WERI-Rb-1 (cell line): ENCODE measurements at regions not wholly inside any gene's neighbourhood (a gene's known extent, or its start where the extent isn't known, plus 50 kb on each side); places are given as distances from the start of the nearest gene placed in this dataset.
"Not testable (repeated sequence)": the region's sequence is repeated elsewhere in the genome, so short reads cannot be mapped to it uniquely, and the experiment has no call there.

Experiments
- DNase-seq: peaks from one replicate; pipeline ENCODE4 v3.0.0-alpha.2; 2020
- H3K27ac ChIP-seq: fragments of 250-450 bp; sonication (Bioruptor Pico); 2 replicates; pipeline ENCODE4 v1.5.1; 2020; ENCODE audit warnings: mild to moderate bottlenecking, moderate library complexity
- H3K27me3 ChIP-seq: fragments of 250-450 bp; sonication (Bioruptor Pico); 2 replicates; pipeline ENCODE4 v1.5.1; 2021; ENCODE audit warnings: mild to moderate bottlenecking, low read depth, moderate library complexity; ENCODE audit not compliant: insufficient read depth, severe bottlenecking
- H3K36me3 ChIP-seq: fragments of 250-450 bp; sonication (Bioruptor Pico); 2 replicates; pipeline ENCODE4 v1.5.1; 2020; ENCODE audit warnings: mild to moderate bottlenecking, moderate library complexity
- H3K4me3 ChIP-seq: 2 replicates; pipeline ENCODE4 v1.5.1; 2011; ENCODE audit warnings: low read depth, mild to moderate bottlenecking, control low read depth, low read length
- H3K9me3 ChIP-seq: fragments of 250-450 bp; sonication (Bioruptor Pico); 2 replicates; pipeline ENCODE4 v1.5.1; 2021; ENCODE audit warnings: mild to moderate bottlenecking, moderate library complexity; ENCODE audit not compliant: severe bottlenecking
- CTCF ChIP-seq: IDR thresholded peaks from 2 replicates; pipeline ENCODE4 v1.5.1; 2011; ENCODE audit warnings: low read depth, mild to moderate bottlenecking, control low read depth, inconsistent platforms, low read length

- H3K9me3 ChIP-seq: no peaks in the 10 kb centered on the region
- H3K27me3 ChIP-seq: no peaks in the 10 kb centered on the region
- H3K36me3 ChIP-seq: no peaks in the 10 kb centered on the region
- no peak overlapping the region for H3K4me3 ChIP-seq
- no peak overlapping the region for H3K27ac ChIP-seq
- TF ChIP-seq CTCF: no peak
- no peak for DNase-seq
Measured at GRCh38 chr9:32117291-32117690, 267.2 kb upstream of the ACO1 start.

GRCh38 chr9:32128546-32128945, 255.9 kb upstream of the ACO1 start:
- Histone ChIP-seq H3K36me3 (no peaks in the 10 kb centered on the region), H3K9me3 (no peaks in the 10 kb centered on the region), H3K4me3 (no peak overlapping the region), H3K27me3 (no peaks in the 10 kb centered on the region), H3K27ac (no peak overlapping the region)
- TF ChIP-seq CTCF: no peak
- peak; percentile 71 for DNase-seq

GRCh38 chr9:32130709-32131108, 253.7 kb upstream of the ACO1 start:
- not testable (repeated sequence) for H3K36me3 ChIP-seq, H3K9me3 ChIP-seq, DNase-seq, H3K4me3 ChIP-seq, H3K27me3 ChIP-seq, H3K27ac ChIP-seq

GRCh38 chr9:32136700-32137339, 247.6 kb upstream of the ACO1 start:
- no peak overlapping the region for H3K27ac ChIP-seq
- peak; percentile 58 for DNase-seq

GRCh38 chr9:32142074-32142473, 242.4 kb upstream of the ACO1 start:
- H3K27ac ChIP-seq: no peak overlapping the region
- H3K27me3 ChIP-seq: no peaks in the 10 kb centered on the region
- no peak for TF ChIP-seq CTCF
- DNase-seq: no peak
- no peaks in the 10 kb centered on the region for H3K9me3 ChIP-seq
- no peak overlapping the region for H3K4me3 ChIP-seq
- H3K36me3 ChIP-seq: no peaks in the 10 kb centered on the region

More at GRCh38 chr9:32136700-32137339, 247.6 kb upstream of the ACO1 start:
- Histone ChIP-seq H3K27me3 (no peaks in the 10 kb centered on the region), H3K4me3 (no peak overlapping the region), H3K36me3 (no peaks in the 10 kb centered on the region), H3K9me3 (no peaks in the 10 kb centered on the region)
- peak; percentile 21; the same call in 1 of the 2 replicates for TF ChIP-seq CTCF

- H3K36me3 ChIP-seq, H3K4me3 ChIP-seq, DNase-seq, H3K27ac ChIP-seq, H3K27me3 ChIP-seq, H3K9me3 ChIP-seq: not testable (repeated sequence)
Measured at GRCh38 chr9:32148553-32148952, 235.9 kb upstream of the ACO1 start.

GRCh38 chr9:32161209-32161608, 223.2 kb upstream of the ACO1 start:
- no peak overlapping the region for H3K4me3 ChIP-seq

More at GRCh38 chr9:32161209-32161608, 223.2 kb upstream of the ACO1 start:
- no peak for TF ChIP-seq CTCF
- no peak for DNase-seq
- Histone ChIP-seq H3K27me3 (peaks cover 8% of the 10 kb centered on the region), H3K36me3 (no peaks in the 10 kb centered on the region), H3K27ac (no peak overlapping the region), H3K9me3 (no peaks in the 10 kb centered on the region)
